Esophagus squamous epithelium (tissue), 5 donors: ENCODE measurements at regions not wholly inside any gene's neighbourhood (a gene's known extent, or its start where the extent isn't known, plus 50 kb on each side); places are given as distances from the start of the nearest gene placed in this dataset.

Experiments
- DNase-seq: peaks from one replicate; lab custom pipeline; 2025; lab: John Stamatoyannopoulos, UW
- H3K27ac ChIP-seq, 4 donors: fragments of 200-600 bp; sonication (generic); one replicate each; pipeline ENCODE4 v1.5.1; 2016 to 2019; ENCODE audit warnings: mild to moderate bottlenecking in 1 of 4
- H3K27me3 ChIP-seq, 4 donors: fragments of 200-600 bp; sonication (generic); 1 replicate in 3 of 4; 2 replicates in 1 of 4; pipeline versions ENCODE4 v1.5.1 to v1.6.0; 2017 to 2021; ENCODE audit warnings: antibody characterized with exemption in 1 of 4
- H3K36me3 ChIP-seq, 3 donors: fragments of 200-600 bp; sonication (generic); one replicate each; pipeline ENCODE4 v1.5.1; 2016 to 2019
- H3K4me1 ChIP-seq, 3 donors: fragments of 200-600 bp; sonication (generic); one replicate each; pipeline ENCODE4 v1.5.1; 2017 to 2019
- H3K4me3 ChIP-seq, 4 donors: fragments of 200-600 bp; sonication (generic); 1 replicate in 3 of 4; 2 replicates in 1 of 4; pipeline ENCODE4 v1.5.1; 2016 to 2019; ENCODE audit warnings: mild to moderate bottlenecking in 2 of 4, moderate library complexity in 1 of 4
- H3K9me3 ChIP-seq, 3 donors: fragments of 200-600 bp; sonication (generic); one replicate each; pipeline ENCODE4 v1.5.1; 2016 to 2019
- CTCF ChIP-seq, 6 experiments: fragments of 450-650 bp in 4 of 6; fragments of 200-600 bp in 2 of 6; sonication (generic) in 2 of 6; IDR thresholded peaks; one replicate each; pipeline ENCODE4 v1.5.1; 2016 to 2019; ENCODE audit warnings: antibody characterized with exemption in 6 of 6, mild to moderate bottlenecking in 4 of 6, moderate library complexity in 4 of 6
- POLR2A ChIP-seq, 4 donors: fragments of 450-650 bp; IDR thresholded peaks; one replicate each; pipeline ENCODE4 v1.6.1; 2017; ENCODE audit warnings: antibody characterized with exemption in 4 of 4, mild to moderate bottlenecking in 4 of 4, moderate library complexity in 3 of 4
- WGBS, 2 donors: methylation state at CpG; one replicate each; pipeline ENCODE4 v1.1.5; 2018; 5-methylcytosine and 5-hydroxymethylcytosine counted together
- intact Hi-C: fragments of 100-400 bp; cut with DNase I; formaldehyde crosslinking; loops from one replicate; pipeline ENCODE4 v1.15.0; 2022
- donor health status: DM: yes; HTN: yes; CAD: no.

DNA sequence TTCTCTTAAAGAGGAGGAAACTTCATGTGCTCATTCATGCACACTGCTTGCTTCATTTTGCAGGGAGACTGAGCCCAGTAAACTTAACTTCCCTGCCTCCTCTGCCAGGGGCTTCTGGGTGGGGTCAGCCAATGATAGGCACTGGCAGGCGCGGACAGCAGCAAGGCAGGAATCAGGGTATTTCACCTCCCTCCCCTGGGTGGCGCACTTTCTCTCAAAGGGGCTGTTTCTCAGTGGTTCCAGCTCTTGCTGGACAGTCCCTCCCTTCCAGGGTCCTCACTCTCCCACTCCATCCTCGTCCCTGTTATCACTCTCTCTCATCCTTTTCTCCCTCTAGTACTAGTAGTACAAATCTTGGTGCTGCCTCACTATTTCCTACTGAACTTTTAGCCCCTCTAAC, 320.5 kb upstream of the ZNF521 start:
- H3K27me3 ChIP-seq, result no peaks in the 10 kb centered on the region
- no peak overlapping the region for H3K27ac ChIP-seq
- no peaks in the 10 kb centered on the region for H3K9me3 ChIP-seq
- 71 to 79% methylated on average over 4 of the region's 4 CpGs for WGBS, 2 donors
- TF ChIP-seq POLR2A (IDR thresholded peaks at IDR 0.05) (no peak), CTCF (IDR thresholded peaks at IDR 0.05) (no peak)
- no peaks in the 10 kb centered on the region for H3K4me1 ChIP-seq
- intact Hi-C loops, result no loop called here
- H3K4me3 ChIP-seq, result no peak overlapping the region
- DNase-seq, result no peak
- no peaks in the 10 kb centered on the region for H3K36me3 ChIP-seq

DNA sequence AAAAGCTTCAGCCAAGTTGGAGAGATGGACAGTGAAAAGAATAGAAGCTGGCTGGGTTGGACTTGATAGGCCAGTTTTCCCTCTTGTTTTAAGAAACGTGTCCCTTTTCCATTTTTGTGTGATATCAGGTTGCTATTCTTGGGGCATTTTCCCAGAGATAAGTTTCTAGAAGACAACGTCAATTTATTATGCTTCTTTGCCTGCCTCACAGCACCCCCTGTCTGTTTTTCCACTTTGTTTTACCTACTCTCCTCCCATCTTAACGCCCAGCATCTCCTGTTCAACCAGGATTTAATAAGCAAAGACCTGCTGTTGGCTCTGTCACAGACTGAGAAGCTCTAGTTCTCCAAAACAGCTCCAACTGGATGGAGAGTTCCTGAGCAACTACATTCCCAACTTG, 317.8 kb upstream of the ZNF521 start:
- DNase-seq, result no peak
- H3K4me3 ChIP-seq, result no peak overlapping the region
- intact Hi-C loops, result no loop called here
- no peaks in the 10 kb centered on the region for H3K9me3 ChIP-seq
- no peak overlapping the region for H3K27ac ChIP-seq
- H3K27me3 ChIP-seq, result no peaks in the 10 kb centered on the region
- WGBS, 2 donors, result 19 to 28% methylated on average over 3 of the region's 3 CpGs
- no peaks in the 10 kb centered on the region for H3K4me1 ChIP-seq
- no peaks in the 10 kb centered on the region for H3K36me3 ChIP-seq
- TF ChIP-seq POLR2A (IDR thresholded peaks at IDR 0.05), result no peak
- peak in 1 of 6 experiments; percentile 9 for TF ChIP-seq CTCF (IDR thresholded peaks at IDR 0.05)

DNA sequence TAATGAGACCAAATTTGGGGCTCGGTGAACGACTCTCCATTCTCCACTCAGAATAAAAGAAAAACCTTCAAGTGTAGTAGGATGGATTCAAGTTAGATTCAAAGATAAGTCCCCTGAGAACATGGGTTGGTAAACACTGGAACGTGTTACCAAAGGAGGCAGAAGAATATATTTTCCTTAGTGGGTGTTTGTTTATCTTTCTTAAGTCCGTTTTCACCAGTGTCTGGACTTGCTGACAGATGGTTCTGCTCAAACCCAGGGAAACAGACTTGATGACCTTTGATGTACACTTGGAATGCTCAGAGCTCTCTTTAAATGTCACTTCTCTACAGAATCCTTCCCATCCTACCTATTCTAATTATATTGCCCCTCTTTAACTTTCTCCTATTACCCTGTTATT, 310.3 kb upstream of the ZNF521 start:
- Histone ChIP-seq H3K36me3 (no peaks in the 10 kb centered on the region), H3K27ac (peak overlapping the region in 1 of 4 donors; percentile 0), H3K27me3 (no peaks in the 10 kb centered on the region), H3K4me3 (no peak overlapping the region), H3K9me3 (no peaks in the 10 kb centered on the region), H3K4me1 (peaks cover 0 to 4% (median 0%) of the 10 kb centered on the region in 3 donors)
- intact Hi-C loops, result no loop called here
- TF ChIP-seq POLR2A (IDR thresholded peaks at IDR 0.05), result no peak
- no peak for TF ChIP-seq CTCF (IDR thresholded peaks at IDR 0.05)
- DNase-seq, result no peak
- 39 to 40% methylated on average over 2 to 4 of the region's 4 CpGs for WGBS, 2 donors

DNA sequence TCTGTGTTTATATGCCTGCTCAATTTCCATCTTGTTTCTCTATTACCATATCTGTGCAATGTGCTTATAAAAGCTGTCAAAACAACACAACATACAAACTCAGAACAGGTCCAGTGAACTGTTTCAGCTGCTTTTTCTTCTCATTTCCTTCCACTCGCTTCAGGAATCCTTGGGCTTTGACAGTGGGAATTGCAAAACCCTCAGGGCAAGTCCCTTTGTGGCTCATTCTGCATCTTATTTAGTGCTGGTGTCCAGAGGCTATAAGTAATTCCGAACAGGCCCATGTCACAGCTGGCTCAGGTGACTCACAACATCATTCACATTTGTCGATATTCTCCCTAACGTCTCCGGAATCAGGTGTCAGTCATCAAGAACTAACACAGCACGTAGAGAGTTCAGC, 309.9 kb upstream of the ZNF521 start:
- 49 to 61% methylated on average over 3 to 6 of the region's 6 CpGs for WGBS, 2 donors

GRCh38 chr18:25659541-25659940, 307.6 kb upstream of the ZNF521 start:
- Histone ChIP-seq H3K9me3 (no peaks in the 10 kb centered on the region), H3K27me3 (no peaks in the 10 kb centered on the region), H3K36me3 (no peaks in the 10 kb centered on the region), H3K4me1 (peaks cover 0 to 4% (median 0%) of the 10 kb centered on the region in 3 donors), H3K4me3 (no peak overlapping the region), H3K27ac (no peak overlapping the region)
- intact Hi-C loops, result no loop called here
- no peak for DNase-seq
- 71 to 81% methylated on average over 6 of the region's 6 CpGs for WGBS, 2 donors
- TF ChIP-seq CTCF (IDR thresholded peaks at IDR 0.05) (no peak), POLR2A (IDR thresholded peaks at IDR 0.05) (no peak)

More for the DNA sequence above, 309.9 kb upstream of the ZNF521 start:
- DNase-seq, result no peak
- Histone ChIP-seq H3K36me3 (no peaks in the 10 kb centered on the region), H3K27me3 (no peaks in the 10 kb centered on the region), H3K4me3 (no peak overlapping the region), H3K9me3 (no peaks in the 10 kb centered on the region), H3K4me1 (peaks cover 0 to 4% (median 0%) of the 10 kb centered on the region in 3 donors), H3K27ac (peak overlapping the region in 1 of 4 donors; percentile 0)
- TF ChIP-seq CTCF (IDR thresholded peaks at IDR 0.05) (no peak), POLR2A (IDR thresholded peaks at IDR 0.05) (no peak)
- intact Hi-C loops, result no loop called here
